ENCODE measurements at regions not wholly inside any gene's neighbourhood (a gene's known extent, or its start where the extent isn't known, plus 50 kb on each side); places are given as distances from the start of the nearest gene placed in this dataset.
A peak's percentile ranks its signal among the peaks of the same experiment; 100 is the strongest.

- ATAC-seq (no peak), DNase-seq (no peak)
- intact Hi-C loops (cut with micrococcal nuclease), result no loop called here
These were observed 70.4 kb upstream of the BACH1 start for GRCh38 chr21:29228306-29228705.

- no peak for DNase-seq
- ATAC-seq, result no peak
- intact Hi-C loops (cut with micrococcal nuclease), result no loop called here
These were observed 68.0 kb upstream of the BACH1 start for GRCh38 chr21:29230551-29231261.

- intact Hi-C loops (cut with micrococcal nuclease), result no loop called here
- ATAC-seq, result no peak
- DNase-seq, result no peak
These were observed 66.8 kb upstream of the BACH1 start for GRCh38 chr21:29231756-29232529.

- intact Hi-C loops (cut with micrococcal nuclease), result no loop called here
- no peak for ATAC-seq
- DNase-seq, result no peak
These were observed 66.0 kb upstream of the BACH1 start for GRCh38 chr21:29232530-29233255.

GRCh38 chr21:29233256-29233546, 65.5 kb upstream of the BACH1 start:
- DNase-seq (no peak), ATAC-seq (no peak)
- intact Hi-C loops (cut with micrococcal nuclease), result no loop called here

GRCh38 chr21:29233611-29234540, 64.8 kb upstream of the BACH1 start:
- ATAC-seq, result no peak
- intact Hi-C loops (cut with micrococcal nuclease), result no loop called here
- no peak for DNase-seq

GRCh38 chr21:29235714-29236197, 63.0 kb upstream of the BACH1 start:
- ATAC-seq (peak; percentile 19), DNase-seq (no peak)
- intact Hi-C loops (cut with micrococcal nuclease), result no loop called here

GRCh38 chr21:29236201-29236600, 62.5 kb upstream of the BACH1 start:
- intact Hi-C loops (cut with micrococcal nuclease), result no loop called here
- no peak for DNase-seq
- ATAC-seq, result no peak

- DNase-seq (no peak), ATAC-seq (peak; percentile 72)
- intact Hi-C loops (cut with micrococcal nuclease), result no loop called here
These were observed 61.3 kb upstream of the BACH1 start for GRCh38 chr21:29237110-29238052.

GRCh38 chr21:29238053-29238966, 60.4 kb upstream of the BACH1 start:
- DNase-seq, result no peak
- intact Hi-C loops (cut with micrococcal nuclease), result no loop called here
- peak; percentile 62 for ATAC-seq

- DNase-seq, result no peak
- peak; percentile 17 for ATAC-seq
- intact Hi-C loops (cut with micrococcal nuclease), result no loop called here
These were observed 59.8 kb upstream of the BACH1 start for GRCh38 chr21:29238967-29239290.

- no peak for ATAC-seq
- DNase-seq, result no peak
- intact Hi-C loops (cut with micrococcal nuclease), result no loop called here
These were observed 58.6 kb upstream of the BACH1 start for GRCh38 chr21:29240136-29240535.

GRCh38 chr21:29242201-29242600, 56.5 kb upstream of the BACH1 start:
- DNase-seq, result no peak
- ATAC-seq, result no peak
- intact Hi-C loops (cut with micrococcal nuclease), result no loop called here

GRCh38 chr21:29243188-29243587, 55.5 kb upstream of the BACH1 start:
- ATAC-seq, result no peak
- intact Hi-C loops (cut with micrococcal nuclease), result no loop called here
- DNase-seq, result no peak

- ATAC-seq (no peak), DNase-seq (no peak)
- intact Hi-C loops (cut with micrococcal nuclease), result no loop called here
These were observed 53.5 kb upstream of the BACH1 start for GRCh38 chr21:29245104-29245643.

GRCh38 chr21:29245863-29246262, 52.9 kb upstream of the BACH1 start:
- DNase-seq (no peak), ATAC-seq (no peak)
- intact Hi-C loops (cut with micrococcal nuclease), result no loop called here

GRCh38 chr21:29246614-29247013, 52.1 kb upstream of the BACH1 start:
- ATAC-seq, result no peak
- DNase-seq, result no peak
- intact Hi-C loops (cut with micrococcal nuclease), result no loop called here
